Stimulated activated CD8-positive, alpha-beta memory T cell treated with anti-CD3 and anti-CD28 coated beads, Interleukin-4, amount 100 ng/mL, for 4 hours (primary cell): ENCODE measurements at regions not wholly inside any gene's neighbourhood (a gene's known extent, or its start where the extent isn't known, plus 50 kb on each side); places are given as distances from the start of the nearest gene placed in this dataset.

Experiments
- DNase-seq, 2 donors: peaks; one replicate each; pipeline ENCODE4 v3.0.0-alpha.2; 2020; ENCODE audit warnings: low read depth in 2 of 2, low spot score in 1 of 2

DNA sequence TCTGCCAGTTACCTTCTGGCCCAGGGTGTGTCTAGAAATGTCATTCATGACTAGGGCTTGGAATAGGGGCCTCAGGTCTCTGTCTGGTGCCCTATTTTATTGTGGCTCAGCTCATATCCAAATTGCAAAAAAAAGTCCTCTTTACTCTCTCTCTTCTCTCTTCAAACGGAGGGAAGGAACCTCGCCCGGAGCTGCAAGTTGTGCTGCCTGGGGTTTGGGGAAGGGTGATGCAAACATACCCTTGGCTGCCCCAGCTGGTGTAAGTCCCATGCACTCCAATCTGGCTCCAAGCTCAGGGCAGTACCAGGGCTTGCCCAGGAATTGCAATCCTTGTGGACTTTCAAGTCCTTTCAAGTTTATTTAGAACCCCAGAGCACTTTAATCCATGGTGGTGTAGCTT, 549.6 kb downstream of the PCDH17 start:
- no peak for DNase-seq

DNA sequence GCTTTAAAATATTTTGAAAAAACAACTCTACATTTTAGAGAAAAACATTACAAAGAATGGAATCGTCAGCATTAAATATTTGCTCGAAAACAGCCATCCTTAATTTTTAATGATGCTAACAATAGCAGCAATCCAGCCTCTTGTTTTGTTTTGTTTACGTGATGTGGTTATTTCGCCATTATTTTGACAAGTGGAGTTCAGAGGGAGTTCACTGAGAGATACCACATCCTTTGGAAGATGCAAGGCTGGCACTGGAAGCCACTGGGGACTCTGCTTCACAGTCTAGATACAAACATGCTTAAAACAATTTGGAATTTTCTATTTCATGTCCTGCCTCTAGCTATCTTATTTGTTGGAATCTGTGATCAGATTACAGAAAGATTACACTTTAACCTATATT, 556.3 kb downstream of the PCDH17 start:
- no peak for DNase-seq

DNA sequence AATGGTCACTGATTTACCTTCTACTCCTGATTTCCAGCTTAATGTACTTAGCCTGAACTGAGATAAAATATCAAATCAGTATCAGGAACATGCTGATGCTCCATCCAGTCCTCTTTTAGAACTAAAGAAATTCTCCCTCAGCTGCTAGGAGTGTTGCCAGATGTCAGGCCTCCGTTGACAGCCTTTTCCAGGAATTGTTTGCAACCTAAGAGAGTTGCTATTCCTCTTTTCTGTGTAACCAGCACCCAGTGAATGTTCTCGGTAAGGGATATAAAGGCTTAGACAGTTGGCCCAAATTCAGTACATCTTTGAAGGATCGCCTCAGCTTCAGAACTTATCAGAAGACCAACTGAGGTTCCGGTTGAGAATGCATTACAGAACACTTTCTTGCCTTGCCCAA, 559.0 kb downstream of the PCDH17 start:
- no peak for DNase-seq

DNA sequence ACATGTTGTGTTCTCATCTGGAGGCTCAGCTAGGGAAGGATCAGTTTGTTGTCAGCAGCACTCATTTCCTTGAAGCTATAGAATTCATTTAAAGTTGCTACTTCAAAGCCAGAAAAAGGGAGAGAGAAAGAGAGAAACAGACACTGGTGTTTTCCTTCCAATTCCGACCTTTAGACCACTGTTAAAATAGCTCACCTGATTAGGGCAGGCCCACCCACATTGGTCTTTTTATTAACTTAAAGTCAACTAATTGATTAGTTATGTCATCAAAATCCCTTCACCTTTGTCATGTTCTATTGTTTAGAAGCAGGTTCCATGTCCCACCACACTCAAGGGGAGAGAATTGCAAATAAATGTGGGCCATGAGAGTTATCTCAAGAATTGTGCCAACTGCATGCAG, 560.2 kb downstream of the PCDH17 start:
- DNase-seq = no peak

- no peak for DNase-seq
These were observed 570.6 kb downstream of the PCDH17 start for GRCh38 chr13:58202099-58202498.

DNA sequence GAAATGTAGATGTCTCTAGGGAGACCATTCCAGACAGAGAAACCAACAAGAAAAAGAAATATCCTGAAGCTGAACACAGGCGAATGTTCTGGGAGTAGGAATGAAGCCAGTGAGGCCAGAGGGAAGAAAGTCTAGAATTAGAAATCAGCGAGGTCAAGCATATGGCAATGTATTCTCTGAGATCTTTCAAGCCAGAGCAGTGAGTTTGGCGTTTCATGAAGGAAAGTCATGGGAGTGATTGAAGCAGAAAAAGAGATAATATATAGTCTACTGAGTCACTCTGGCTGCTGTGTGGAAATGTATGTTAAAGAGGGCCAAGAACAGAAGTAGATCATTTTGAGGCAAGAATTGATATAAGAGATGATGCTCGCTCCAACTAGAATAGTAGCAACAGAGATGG, 576.0 kb downstream of the PCDH17 start:
- DNase-seq = no peak

GRCh38 chr13:58235454-58235853, 603.9 kb downstream of the PCDH17 start:
- no peak for DNase-seq

GRCh38 chr13:58238972-58239773, 607.6 kb downstream of the PCDH17 start:
- DNase-seq = no peak

GRCh38 chr13:58239774-58240268, 608.3 kb downstream of the PCDH17 start:
- no peak for DNase-seq

DNA sequence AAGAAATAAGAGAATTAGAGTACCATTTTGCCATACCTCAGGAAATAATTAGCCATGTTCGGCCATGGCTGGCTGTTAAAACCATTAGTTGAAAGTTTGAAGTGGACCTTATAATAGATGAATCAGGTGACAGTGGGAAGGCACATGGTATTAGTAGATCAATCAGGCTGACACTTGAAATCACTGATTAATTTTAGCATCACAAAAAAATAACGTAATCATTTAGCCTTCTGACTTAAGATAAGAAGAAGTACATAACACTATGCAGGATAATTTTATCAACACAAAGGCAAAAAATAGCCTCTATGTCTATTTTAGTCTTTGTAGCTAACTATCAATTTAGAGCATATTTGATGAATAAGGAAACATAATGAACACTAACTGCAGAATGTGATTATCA, 615.5 kb downstream of the PCDH17 start:
- DNase-seq = no peak

GRCh38 chr13:58254943-58255342, 623.4 kb downstream of the PCDH17 start:
- DNase-seq = no peak

DNA sequence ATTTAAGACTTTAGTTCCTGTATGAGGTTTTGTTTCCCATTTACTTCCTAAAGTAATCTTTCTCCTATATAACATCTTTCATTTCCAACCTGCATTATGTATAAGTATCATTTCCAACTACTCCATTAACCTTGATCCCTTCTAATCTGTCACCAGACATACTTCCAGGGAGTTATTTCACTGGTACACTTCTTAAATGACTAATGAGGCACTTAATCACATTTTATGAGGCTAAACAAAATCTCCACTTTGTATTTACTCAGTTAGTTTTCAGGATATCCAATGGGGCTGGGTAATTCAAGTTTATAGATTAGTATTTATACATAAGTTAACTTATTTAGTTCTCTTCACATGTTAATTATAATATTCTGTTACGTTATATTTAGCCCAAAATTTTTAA, 634.7 kb downstream of the PCDH17 start:
- no peak for DNase-seq

- DNase-seq = no peak
These were observed 667.1 kb downstream of the PCDH17 start for GRCh38 chr13:58298556-58299135.

DNA sequence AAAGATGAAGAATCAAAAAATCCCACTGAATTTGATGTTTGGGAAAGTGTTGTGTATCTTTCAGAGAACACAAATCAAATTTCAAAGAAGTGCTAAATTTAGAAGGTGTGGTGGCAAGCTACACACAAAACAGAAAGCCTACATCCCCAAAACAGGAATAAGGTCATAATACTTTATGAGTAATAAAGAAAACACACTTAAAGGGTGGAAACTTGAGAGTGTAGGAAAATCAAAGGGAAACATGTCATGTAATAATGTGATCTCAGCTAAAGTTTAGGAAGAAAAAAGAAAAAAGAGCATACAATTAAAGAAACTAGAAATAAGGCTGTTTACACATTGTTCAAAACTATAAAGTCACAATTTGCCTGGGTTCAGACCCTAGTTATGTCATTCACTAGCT, 668.7 kb downstream of the PCDH17 start:
- DNase-seq = no peak

GRCh38 chr13:58300974-58301681, 669.6 kb downstream of the PCDH17 start:
- no peak for DNase-seq

GRCh38 chr13:58302349-58302748, 670.8 kb downstream of the PCDH17 start:
- DNase-seq = no peak

DNA sequence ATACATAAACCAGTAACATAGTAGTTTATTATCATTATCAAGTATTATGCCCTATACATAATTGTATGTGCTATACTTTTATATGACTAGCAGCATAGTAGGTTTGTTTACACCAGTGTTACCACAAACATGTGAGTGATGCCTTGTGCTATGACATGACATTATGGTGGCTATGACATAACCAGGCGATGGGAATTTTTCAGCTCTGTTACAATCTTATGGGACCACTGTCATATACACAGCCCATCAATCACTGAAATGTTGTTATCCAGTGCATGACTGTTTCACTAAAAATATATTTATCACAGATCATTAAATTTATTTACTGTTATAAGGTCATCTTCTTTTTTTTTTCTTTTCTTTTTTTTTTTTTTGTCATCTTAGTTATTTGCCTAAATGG, 674.5 kb downstream of the PCDH17 start:
- no peak for DNase-seq

- DNase-seq = no peak
These were observed 681.7 kb downstream of the PCDH17 start for GRCh38 chr13:58313219-58313618.

- DNase-seq = no peak
These were observed 687.1 kb downstream of the PCDH17 start for GRCh38 chr13:58318495-58319167.

GRCh38 chr13:58324161-58324560, 692.6 kb downstream of the PCDH17 start:
- DNase-seq = no peak

- DNase-seq = no peak
These were observed 698.2 kb downstream of the PCDH17 start for GRCh38 chr13:58329746-58330145.

- no peak for DNase-seq
These were observed 709.4 kb downstream of the PCDH17 start for GRCh38 chr13:58340895-58341294.
